ENCODE measurements at regions not wholly inside any gene's neighbourhood (a gene's known extent, or its start where the extent isn't known, plus 50 kb on each side); places are given as distances from the start of the nearest gene placed in this dataset.

- no peak for FAIRE-seq
- DNase-seq (ENCODE audit: insufficient read length, low spot score) = no peak
- TF ChIP-seq CTCF (IDR thresholded peaks at IDR 0.05; ENCODE audit: insufficient read depth, missing control alignments) = no peak
Observed at GRCh38 chr11:25990406-25990805, 341.5 kb upstream of the ANO3 start.

DNA sequence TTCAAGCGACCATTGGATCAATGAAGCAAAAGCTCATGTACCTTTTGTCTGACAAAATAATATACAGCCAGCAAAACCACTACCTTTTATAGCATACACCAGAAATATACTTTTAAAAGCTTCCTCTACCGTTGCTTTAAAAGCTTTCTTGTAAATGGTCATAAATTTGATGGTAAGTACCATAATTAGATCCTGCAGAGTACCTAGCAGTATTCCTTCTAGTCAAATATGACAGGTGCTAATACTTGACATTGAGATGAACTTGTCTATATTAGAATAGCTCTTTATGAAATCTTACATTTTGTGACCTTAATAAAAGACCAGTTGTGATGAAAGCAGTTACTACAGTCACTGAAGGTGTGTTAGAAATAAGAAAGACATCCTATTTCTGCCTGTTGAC, 340.5 kb upstream of the ANO3 start:
- DNase-seq (ENCODE audit: insufficient read length, low spot score) = no peak
- no peak for TF ChIP-seq CTCF (IDR thresholded peaks at IDR 0.05; ENCODE audit: insufficient read depth, missing control alignments)
- FAIRE-seq = no peak

DNA sequence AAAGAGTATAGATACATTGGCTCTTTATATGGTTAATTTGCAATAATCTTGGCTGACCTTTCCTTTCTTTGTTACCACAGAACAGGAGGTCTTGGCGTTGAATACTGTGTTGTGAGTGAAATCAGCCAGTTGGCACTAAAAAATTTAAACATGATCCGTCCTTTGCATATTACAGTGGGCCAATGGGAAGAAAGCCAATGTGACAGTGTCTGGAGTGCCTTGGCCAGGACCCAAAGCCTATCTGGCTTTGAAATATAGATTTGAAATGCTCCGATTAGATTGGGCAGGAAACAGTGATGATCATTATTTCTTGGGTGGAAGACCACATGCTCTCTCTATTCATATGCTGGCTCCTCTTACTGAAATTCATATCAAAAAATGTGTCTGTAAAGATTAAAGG, 339.6 kb upstream of the ANO3 start:
- no peak for TF ChIP-seq CTCF (IDR thresholded peaks at IDR 0.05; ENCODE audit: insufficient read depth, missing control alignments)
- FAIRE-seq = no peak
- no peak for DNase-seq (ENCODE audit: insufficient read length, low spot score)

DNA sequence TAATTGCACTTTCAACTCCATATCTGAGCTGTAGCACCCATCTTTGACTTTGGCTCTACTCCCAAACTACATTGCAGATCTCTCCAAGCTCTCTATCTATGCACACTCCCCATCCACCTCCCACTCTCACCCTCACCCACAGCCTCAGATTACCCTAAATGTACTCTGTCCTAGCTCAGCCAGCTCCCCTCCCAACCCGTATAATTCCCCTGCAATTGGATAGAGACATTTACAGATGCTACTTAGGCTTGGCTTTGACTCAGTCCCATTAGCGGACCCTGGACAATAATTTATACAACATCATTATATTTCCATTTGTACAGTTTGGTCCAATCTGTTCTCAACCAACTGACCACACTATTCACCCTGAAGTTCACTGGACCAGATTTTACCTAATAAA, 338.9 kb upstream of the ANO3 start:
- no peak for TF ChIP-seq CTCF (IDR thresholded peaks at IDR 0.05; ENCODE audit: insufficient read depth, missing control alignments)
- DNase-seq (ENCODE audit: insufficient read length, low spot score) = no peak
- no peak for FAIRE-seq

DNA sequence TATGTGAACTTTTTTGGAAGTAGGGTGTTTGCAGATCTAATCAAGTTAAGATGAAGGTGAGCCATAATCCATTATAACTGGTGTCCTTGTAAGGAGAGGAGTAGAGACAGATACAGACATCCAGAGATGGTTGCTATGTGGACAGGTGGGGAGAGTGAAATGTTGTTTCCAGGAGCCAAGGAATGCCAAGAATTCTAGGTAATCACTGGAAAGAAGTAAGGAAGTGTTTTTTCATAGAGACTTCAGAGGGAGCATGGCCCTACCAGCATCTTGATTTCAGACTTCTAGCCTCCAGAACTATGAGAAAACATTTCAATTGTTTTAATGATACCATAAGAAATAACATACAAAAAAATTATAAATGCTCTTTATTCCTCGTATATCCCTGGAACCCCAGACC, 320.5 kb upstream of the ANO3 start:
- TF ChIP-seq CTCF (IDR thresholded peaks at IDR 0.05; ENCODE audit: insufficient read depth, missing control alignments) = no peak
- DNase-seq (ENCODE audit: insufficient read length, low spot score) (no peak), FAIRE-seq (no peak)

- no peak for FAIRE-seq
- TF ChIP-seq CTCF (IDR thresholded peaks at IDR 0.05; ENCODE audit: insufficient read depth, missing control alignments) = no peak
- no peak for DNase-seq (ENCODE audit: insufficient read length, low spot score)
Observed at GRCh38 chr11:26014456-26015115, 317.3 kb upstream of the ANO3 start.

DNA sequence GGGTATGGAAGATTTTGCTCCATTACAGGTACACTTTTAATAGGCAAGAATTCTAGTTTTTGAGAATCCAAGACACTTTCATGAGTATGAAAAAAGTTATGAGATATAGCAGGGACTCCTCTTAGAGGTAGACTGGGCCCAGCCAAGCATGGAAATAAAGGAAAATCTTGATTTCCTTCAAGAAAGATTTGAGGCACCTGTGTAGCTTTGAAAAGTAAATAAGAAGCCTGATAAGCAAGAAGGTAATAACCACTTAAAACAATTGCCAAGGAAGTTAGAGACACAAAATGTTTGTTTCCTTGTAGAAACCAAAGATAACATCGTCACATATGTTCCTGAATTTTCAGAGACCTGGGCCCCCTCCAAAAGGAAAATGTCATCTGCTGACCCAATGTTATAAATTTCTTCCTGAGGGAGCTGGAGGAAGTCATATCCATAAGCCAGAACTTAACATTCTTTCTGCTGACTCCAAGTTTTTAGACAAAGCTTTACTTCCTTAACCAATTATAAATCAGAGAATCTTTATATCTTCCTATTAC, 314.5 kb upstream of the ANO3 start:
- FAIRE-seq = no peak
- no peak for TF ChIP-seq CTCF (IDR thresholded peaks at IDR 0.05; ENCODE audit: insufficient read depth, missing control alignments)
- no peak for DNase-seq (ENCODE audit: insufficient read length, low spot score)
